SH-SY5Y (cell line): ENCODE measurements at regions not wholly inside any gene's neighbourhood (a gene's known extent, or its start where the extent isn't known, plus 50 kb on each side); places are given as distances from the start of the nearest gene placed in this dataset.

Experiments
- GATA2 ChIP-seq: IDR thresholded peaks from 2 replicates; pipeline ENCODE4 v1.6.1; 2011; ENCODE audit warnings: mild to moderate bottlenecking, low read depth, low read length
- GATA3 ChIP-seq: IDR thresholded peaks from 2 replicates; pipeline ENCODE4 v1.6.1; 2011; ENCODE audit warnings: low read depth, mild to moderate bottlenecking, low read length, moderate library complexity

DNA sequence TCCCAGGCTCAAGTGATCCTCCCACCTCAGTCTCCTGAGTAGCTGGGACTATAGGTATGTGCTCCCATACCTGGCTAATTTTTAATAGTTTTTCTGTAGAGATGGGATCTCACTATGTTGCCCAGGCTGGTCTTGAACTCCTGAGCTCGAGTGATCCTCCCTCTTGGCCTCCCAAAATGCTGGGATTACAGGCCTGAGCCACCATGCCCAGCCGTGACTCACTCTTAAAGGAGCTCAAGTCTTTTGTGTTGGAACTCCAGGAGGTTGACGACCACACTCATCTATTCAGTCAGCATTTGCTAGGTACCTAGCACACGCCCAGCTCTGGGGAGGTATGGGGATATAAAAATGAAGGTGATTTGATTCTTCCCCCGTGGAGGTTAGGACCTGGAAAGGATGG lies 62.8 kb downstream of the UTRN start:
- TF ChIP-seq GATA3 (no peak), GATA2 (no peak)

DNA sequence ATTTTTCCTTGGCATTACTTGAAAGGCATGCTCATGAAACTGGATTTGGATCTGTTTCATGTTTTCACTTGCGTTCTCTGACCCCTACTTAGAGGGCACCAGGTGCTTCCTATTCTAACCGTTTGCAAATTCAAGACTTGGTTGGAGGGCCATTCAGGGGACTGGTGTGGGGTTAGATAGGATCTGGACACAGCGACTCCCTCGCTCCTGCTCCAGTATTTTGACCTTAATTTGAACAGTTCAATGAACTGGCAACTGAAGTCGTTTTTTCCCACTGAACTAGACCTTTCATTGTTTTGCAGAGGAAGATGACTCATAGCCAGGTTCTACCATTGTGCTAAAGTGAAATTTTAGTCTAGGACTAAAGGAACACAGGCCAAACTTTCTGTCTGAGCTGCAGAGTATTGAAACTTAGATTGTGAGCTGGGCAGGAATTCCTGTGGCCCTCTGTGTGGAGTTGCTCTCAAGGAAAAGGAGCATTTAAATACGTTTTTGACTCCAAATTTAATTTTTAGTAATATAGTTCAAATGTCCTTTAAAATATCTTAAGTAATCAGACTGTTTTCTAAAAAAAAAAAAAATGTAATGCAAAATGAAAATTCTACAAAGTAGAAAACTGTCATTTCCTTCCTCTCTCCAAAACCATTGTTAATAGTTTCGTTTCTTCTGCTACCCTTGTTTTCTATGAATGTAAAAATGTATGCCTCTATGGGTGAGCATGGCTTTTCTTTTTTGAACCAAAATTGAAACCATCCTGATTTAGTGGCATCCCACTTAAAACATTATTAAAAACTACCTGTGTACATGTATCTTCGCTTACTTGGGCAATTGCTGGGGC lies 64.8 kb downstream of the UTRN start:
- no peak for TF ChIP-seq GATA3
- no peak for TF ChIP-seq GATA2

DNA sequence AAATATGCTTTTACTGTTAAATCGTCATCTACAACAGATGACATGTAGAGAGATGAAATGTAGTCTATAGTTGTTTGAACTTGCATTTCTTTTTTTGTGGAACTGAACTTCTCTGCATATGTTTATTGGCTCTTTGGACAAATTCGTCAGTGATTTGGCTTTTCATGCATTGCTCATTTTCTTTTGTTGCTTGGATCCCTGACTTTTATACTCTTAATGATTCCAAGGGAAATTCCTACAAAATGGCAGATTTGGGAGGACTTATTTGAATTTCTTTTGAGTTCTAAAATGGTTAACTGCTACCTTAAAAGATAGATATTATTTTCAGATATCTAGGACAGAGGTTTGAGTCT lies 65.4 kb downstream of the UTRN start:
- TF ChIP-seq GATA2 (no peak), GATA3 (no peak)

DNA sequence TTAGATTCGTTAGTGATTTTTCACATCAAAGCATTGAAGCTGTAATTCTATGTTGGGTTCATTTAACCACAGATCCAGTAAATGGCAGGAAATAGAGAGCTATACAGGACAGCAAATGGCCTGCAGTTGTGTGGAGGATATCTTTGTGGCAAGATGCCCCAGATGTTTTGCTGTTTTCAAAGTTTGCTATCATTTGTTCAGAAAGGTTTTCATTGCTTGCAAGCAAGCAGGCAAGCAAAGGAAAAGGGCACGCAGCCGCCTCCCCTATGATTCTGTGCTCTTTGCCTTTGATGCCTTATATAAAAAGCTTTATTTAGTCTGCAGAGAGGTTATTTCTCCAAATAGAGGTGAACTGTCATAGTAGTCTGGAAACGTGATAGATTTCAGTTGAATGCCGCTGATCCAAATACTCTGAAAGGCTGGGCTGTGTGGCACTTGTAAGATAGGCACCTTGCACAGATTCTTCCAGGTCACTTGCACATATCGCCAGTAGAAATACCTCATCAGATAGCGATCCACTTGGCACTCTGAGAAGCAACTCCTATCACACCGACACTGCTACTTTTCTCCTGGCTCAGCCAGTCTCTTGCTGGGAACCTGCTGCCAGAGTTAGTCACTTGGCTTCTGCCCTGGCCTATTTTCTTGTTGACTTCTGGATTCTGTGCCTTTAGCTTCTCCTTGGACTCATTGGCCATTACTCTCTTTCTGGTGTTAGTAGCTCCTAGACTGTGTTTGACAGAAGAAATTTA lies 66.4 kb downstream of the UTRN start:
- TF ChIP-seq GATA3 (no peak), GATA2 (no peak)

DNA sequence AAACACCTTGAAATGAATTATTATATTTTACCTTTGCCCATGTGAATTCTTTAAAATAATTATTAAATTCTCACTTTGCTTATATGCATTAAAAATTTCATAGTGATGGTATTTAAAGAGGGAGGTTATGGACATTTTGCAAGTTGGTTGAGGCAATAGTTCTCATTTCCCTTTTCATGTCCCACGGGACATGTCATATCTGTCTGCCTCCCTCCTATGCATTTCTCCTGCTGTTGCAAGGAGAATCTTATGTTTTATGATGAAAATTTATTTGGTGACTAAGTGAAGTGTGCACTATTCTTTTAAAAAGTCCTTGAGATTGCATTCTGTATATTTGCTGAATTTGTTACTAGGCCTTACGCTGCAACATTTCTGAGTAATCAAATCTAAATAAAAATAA lies 67.2 kb downstream of the UTRN start:
- no peak for TF ChIP-seq GATA2
- TF ChIP-seq GATA3, result no peak

DNA sequence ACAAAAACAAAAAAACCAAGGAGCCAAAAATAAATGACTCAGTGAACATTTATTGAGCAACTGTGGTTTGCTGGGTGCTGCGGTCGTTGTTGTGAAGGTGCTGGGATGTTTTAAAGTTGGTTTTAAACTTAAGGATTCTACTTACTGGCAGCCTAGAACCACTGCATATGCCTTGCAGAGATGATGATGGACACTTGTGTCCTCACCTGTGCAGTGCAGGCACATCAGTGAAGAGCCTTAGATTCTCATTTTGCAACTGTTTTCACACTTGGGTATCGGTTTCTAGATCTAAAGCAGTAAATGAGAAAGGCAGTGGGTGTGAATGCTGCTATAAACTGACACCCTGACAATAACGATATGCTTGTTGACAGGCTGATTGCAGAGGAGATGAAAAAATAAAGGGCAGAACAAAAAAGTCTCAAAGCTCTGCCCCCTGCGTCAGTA lies 68.8 kb downstream of the UTRN start:
- TF ChIP-seq GATA2 (no peak), GATA3 (no peak)

DNA sequence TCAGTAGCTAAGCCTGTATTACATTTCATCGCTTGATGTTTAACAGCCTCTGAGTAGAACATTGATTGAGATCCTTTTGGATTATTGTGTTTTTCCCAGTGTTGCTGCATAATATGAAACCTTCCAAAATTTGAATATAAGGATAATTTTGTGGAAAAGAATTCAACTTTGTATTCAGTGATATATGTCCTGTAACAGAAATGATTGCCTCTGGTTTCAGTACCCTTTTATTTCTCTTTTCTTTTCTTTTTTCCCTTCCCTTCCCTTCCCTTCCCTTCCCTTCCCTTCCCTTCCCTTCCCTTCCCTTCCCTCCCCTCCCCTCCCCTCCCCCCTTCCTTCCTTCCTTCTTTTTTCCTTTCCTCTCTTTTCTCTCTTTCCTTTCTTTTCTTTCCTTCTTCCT lies 74.6 kb downstream of the UTRN start:
- no peak for TF ChIP-seq GATA2
- no peak for TF ChIP-seq GATA3

DNA sequence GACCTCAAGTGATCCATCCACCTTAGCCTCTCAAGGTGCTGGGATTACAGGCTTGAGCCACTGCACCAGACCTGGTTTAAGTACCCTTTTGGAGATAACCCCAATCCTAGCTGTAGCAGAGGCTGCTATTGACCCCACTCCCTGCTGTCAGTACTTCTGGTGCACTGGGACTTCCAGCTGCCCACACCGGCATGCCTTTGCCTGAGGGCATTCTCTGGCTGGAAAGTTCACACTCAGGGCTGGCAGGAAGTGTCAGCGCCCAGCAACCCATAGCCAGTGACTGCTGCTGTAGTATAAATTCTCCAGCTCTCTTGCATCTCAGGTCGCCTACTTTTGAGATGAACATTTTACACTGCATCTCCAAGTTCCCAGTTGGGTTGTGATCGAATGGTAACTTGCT lies 75.3 kb downstream of the UTRN start:
- TF ChIP-seq GATA3, result no peak
- no peak for TF ChIP-seq GATA2

DNA sequence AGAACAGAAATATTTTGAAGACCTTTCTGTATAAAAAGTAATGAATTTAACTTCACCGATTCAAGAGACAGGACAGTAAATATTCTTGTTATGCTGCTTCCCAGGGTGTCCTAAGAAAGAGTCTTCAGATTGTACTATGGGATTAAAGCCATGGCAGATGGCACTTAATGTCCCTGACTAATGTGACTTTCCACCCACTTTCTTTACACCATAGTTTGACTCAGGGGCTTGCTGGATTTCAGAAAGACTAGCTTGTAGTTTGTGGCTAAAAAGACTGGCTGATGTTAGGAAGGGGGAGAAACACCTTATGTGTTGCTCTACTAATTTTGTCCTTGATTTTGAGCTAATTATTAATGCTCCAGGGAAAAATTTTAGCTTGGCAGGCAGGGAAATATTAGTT lies 75.9 kb downstream of the UTRN start:
- TF ChIP-seq GATA3 (no peak), GATA2 (no peak)

DNA sequence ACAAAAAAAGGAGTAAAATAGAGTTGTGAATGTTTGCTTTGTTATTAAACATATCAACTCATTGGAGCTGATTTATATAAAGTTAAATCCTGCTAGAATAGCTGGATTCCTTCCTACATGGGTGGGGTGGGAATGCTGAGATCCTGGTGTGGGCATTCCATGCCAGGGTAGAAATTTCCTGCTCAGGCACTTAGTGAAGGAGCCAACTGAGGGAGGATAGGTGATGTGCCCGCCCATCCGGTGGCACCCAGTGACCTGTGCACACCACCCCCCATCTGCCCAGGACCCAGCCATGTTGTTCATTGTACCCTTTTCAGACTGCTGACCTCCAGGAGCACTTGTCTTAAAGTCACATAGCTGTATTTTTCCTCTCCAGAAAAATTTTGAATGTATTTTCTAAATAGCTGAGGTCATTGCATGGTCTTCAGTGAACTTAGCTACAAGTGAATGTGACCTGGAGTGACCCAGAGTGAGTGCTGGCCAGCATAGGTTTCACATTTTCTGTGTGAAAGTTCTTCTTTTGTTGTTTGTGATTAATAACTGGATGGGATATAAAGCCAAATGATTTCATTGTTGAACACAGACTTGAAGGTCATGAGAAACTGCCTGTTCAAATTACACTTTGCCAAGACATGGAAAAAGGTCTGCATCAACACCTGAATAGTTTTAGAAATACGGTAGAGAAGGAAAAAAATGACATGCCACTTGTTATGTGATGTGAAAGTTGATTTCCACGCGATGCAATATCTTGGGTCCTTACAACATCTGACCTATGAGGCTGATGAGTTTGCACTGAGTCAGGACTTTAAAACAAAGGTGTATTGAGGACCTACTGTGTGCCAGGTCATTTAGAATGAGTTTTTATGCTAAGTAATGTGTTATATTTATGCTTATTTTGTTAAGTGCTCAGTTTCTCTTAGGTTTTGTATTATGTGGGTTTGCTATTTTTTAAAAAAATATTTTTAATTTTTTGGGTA lies 77.2 kb downstream of the UTRN start:
- TF ChIP-seq GATA2, result no peak
- TF ChIP-seq GATA3, result no peak

DNA sequence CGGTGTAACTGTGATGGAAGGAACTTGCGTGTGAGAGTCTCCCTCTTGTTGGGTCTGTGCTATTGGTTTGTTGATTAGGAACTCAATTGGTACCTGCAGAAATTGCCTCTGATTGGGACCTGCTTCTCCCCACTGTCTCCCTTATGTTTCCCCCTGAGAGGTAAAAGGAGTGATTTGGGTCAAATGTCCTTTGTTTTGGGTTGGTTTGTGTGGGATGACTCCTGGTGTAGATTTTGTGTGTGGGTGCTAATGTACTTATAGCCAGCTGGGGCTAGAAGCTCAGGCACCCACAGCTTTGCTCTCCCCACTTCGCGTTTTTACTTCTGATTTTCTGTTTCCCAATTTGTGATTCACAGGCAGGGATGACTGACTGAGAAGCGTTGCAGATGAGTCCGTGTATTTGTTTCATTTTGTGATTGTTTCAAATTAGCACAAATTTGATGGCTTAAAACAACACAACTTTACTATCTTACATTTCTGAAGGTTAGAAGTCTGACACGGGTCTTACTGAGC lies 79.1 kb downstream of the UTRN start:
- TF ChIP-seq GATA2 (no peak), GATA3 (no peak)

DNA sequence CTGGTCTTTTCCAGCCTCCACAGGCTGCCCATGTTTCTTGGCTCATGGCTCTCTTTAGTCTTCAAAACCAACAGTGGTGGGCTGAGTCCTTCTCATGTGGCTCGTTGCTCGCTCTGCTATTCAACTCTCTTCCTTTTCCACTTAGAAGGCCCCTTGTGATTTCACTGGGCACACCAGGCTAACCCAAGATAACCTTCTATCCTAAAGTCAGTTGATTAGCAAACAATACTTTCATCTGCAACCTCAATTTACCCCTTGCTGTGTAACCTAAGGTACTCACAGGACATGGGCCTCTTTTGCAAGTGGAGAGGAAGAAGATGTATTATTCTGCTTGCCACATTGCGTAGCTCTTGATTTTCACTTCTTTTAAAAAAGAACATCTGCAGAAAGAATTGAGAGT lies 79.6 kb downstream of the UTRN start:
- TF ChIP-seq GATA3 (no peak), GATA2 (no peak)

DNA sequence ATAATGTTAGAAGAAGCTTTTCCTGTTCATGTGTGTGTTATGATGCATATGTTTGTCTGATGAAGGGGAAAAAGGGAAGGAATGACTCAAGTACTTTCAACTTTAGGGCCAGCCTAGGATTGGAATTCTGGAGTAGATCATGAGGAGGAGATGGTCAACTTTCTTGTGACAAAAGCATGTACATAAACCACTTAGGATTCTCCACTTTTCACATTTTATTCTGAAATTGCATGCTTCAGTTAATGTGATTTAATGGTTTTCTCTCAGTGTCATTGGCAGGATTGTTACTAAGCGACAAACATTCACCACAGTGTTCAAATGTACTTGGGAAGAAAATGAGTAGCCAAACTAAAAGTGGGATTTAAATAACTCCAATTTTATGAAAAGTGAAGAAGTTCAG lies 80.1 kb downstream of the UTRN start:
- TF ChIP-seq GATA3, result no peak
- no peak for TF ChIP-seq GATA2

DNA sequence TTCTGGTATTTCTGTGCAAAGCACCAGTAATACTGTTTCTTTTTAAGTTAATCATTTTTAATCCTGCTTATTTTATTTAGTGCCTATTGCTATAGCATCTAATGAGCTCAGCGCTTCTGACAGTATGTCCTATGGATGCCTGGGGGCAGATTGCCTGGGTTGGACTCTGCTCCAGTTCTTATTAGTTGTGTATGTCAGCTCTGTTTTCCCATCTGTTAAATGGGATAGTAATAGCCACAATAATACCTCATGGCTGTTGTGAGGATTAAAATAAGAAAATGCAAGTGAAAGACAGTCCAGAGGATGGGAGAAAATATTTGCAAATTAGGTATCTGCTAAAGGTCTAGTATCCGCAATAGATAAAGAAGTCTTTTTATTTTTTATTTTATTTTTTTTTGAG lies 87.0 kb downstream of the UTRN start:
- no peak for TF ChIP-seq GATA2
- no peak for TF ChIP-seq GATA3
